ENCODE measurements at regions not wholly inside any gene's neighbourhood (a gene's known extent, or its start where the extent isn't known, plus 50 kb on each side); places are given as distances from the start of the nearest gene placed in this dataset.

GRCh38 chr2:53234548-53234903 is 533.1 kb upstream of the CHAC2 start:
- Mint-ChIP-seq H3K36me3 (ENCODE audit: unreplicated experiment) (no peaks in the 10 kb centered on the region), H3K4me3 (ENCODE audit: unreplicated experiment) (no peak overlapping the region), H3K9me3 (ENCODE audit: unreplicated experiment) (no peaks in the 10 kb centered on the region), H3K27ac (ENCODE audit: unreplicated experiment) (no peak overlapping the region), H3K4me1 (ENCODE audit: unreplicated experiment) (no peaks in the 10 kb centered on the region), H3K27me3 (ENCODE audit: unreplicated experiment) (peaks cover 9% of the 10 kb centered on the region)
- TF ChIP-seq, protein P1, sequence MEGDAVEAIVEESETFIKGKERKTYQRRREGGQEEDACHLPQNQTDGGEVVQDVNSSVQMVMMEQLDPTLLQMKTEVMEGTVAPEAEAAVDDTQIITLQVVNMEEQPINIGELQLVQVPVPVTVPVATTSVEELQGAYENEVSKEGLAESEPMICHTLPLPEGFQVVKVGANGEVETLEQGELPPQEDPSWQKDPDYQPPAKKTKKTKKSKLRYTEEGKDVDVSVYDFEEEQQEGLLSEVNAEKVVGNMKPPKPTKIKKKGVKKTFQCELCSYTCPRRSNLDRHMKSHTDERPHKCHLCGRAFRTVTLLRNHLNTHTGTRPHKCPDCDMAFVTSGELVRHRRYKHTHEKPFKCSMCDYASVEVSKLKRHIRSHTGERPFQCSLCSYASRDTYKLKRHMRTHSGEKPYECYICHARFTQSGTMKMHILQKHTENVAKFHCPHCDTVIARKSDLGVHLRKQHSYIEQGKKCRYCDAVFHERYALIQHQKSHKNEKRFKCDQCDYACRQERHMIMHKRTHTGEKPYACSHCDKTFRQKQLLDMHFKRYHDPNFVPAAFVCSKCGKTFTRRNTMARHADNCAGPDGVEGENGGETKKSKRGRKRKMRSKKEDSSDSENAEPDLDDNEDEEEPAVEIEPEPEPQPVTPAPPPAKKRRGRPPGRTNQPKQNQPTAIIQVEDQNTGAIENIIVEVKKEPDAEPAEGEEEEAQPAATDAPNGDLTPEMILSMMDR (IDR thresholded peaks at IDR 0.05) = no peak
- DNase-seq (ENCODE audit: extremely low spot score, unreplicated experiment) = no peak

DNA sequence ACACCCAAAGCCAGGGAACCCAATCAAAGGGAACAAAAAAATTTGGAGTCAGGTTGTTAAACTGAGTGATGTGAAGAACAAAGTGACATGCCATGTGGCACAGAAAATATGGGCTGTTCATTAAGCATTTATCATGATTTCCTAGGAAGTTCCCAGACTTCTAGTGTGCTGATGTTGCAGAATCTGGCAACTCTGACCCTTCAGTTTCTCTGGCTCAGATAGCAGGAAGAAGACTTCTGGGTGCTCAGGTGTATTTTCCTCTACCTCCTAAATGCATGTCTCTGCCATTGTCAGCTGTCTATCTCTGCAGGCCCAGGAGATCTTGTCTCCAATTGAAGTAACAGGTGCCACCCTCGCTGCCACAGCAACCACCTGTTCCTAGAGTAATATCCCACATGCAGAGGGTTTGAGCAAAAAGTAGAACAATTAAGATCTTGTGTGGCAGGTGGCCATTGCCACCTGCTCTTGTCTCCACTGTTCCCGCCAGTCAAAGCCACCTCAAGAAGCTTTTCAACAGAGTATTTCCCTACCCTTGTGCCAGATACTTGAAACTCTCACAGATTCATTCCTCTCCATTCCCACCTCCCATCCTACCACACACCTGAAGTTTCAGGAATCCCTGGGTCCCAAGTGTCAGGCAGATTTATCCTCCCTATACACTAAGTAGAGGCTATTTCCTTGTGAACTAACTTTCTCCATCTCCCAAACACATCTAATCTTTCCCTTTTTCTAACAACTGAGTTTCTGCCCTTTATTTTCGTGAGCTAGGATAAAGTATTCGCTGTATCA is 533.7 kb upstream of the CHAC2 start:
- peaks cover 9% of the 10 kb centered on the region for H3K27me3 Mint-ChIP-seq (ENCODE audit: unreplicated experiment)
- no peak overlapping the region for H3K27ac Mint-ChIP-seq (ENCODE audit: unreplicated experiment)
- H3K4me1 Mint-ChIP-seq (ENCODE audit: unreplicated experiment) = no peaks in the 10 kb centered on the region
- no peaks in the 10 kb centered on the region for H3K9me3 Mint-ChIP-seq (ENCODE audit: unreplicated experiment)
- no peak overlapping the region for H3K4me3 Mint-ChIP-seq (ENCODE audit: unreplicated experiment)
- no peaks in the 10 kb centered on the region for H3K36me3 Mint-ChIP-seq (ENCODE audit: unreplicated experiment)
- TF ChIP-seq, protein P1 (IDR thresholded peaks at IDR 0.05) = no peak
- DNase-seq (ENCODE audit: extremely low spot score, unreplicated experiment) = no peak

- peaks cover 12% of the 10 kb centered on the region for H3K27me3 Mint-ChIP-seq (ENCODE audit: unreplicated experiment)
- no peak overlapping the region for H3K27ac Mint-ChIP-seq (ENCODE audit: unreplicated experiment)
Observed at GRCh38 chr2:53231908-53232307, 535.7 kb upstream of the CHAC2 start.

DNA sequence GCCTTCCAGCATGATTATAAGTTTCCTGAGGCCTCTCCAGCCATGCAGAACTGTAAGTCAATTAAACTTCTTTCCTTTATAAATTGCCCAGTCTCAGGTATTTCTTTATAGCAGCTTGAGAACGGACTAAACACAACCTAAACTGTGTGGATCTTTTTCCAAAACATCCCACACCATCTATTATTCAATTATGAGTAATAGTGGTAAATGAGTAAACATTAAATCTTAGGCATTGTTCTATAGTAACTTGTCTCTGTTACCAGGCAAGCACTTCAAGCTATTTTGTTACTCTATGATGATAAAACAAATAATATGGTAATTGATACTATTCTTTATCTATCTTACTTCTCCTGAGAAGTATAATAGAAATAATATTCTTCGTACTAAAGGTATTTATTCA is 536.9 kb upstream of the CHAC2 start:
- Mint-ChIP-seq H3K4me3 (ENCODE audit: unreplicated experiment) (no peak overlapping the region), H3K27me3 (ENCODE audit: unreplicated experiment) (peaks cover 12% of the 10 kb centered on the region), H3K27ac (ENCODE audit: unreplicated experiment) (no peak overlapping the region), H3K4me1 (ENCODE audit: unreplicated experiment) (no peaks in the 10 kb centered on the region), H3K36me3 (ENCODE audit: unreplicated experiment) (no peaks in the 10 kb centered on the region), H3K9me3 (ENCODE audit: unreplicated experiment) (no peaks in the 10 kb centered on the region)
- no peak for DNase-seq (ENCODE audit: extremely low spot score, unreplicated experiment)
- TF ChIP-seq, protein P1 (IDR thresholded peaks at IDR 0.05) = no peak

More at GRCh38 chr2:53231908-53232307, 535.7 kb upstream of the CHAC2 start:
- no peaks in the 10 kb centered on the region for H3K9me3 Mint-ChIP-seq (ENCODE audit: unreplicated experiment)
- DNase-seq (ENCODE audit: extremely low spot score, unreplicated experiment) = no peak
- no peak overlapping the region for H3K4me3 Mint-ChIP-seq (ENCODE audit: unreplicated experiment)
- no peaks in the 10 kb centered on the region for H3K4me1 Mint-ChIP-seq (ENCODE audit: unreplicated experiment)
- TF ChIP-seq, protein P1 (IDR thresholded peaks at IDR 0.05) = no peak
- no peaks in the 10 kb centered on the region for H3K36me3 Mint-ChIP-seq (ENCODE audit: unreplicated experiment)

- Mint-ChIP-seq H3K27ac (ENCODE audit: unreplicated experiment) (no peak overlapping the region), H3K36me3 (ENCODE audit: unreplicated experiment) (no peaks in the 10 kb centered on the region), H3K4me1 (ENCODE audit: unreplicated experiment) (no peaks in the 10 kb centered on the region), H3K4me3 (ENCODE audit: unreplicated experiment) (no peak overlapping the region), H3K9me3 (ENCODE audit: unreplicated experiment) (no peaks in the 10 kb centered on the region), H3K27me3 (ENCODE audit: unreplicated experiment) (peaks cover 7% of the 10 kb centered on the region)
- TF ChIP-seq, protein P1 (IDR thresholded peaks at IDR 0.05) = no peak
- DNase-seq (ENCODE audit: extremely low spot score, unreplicated experiment) = no peak
Observed at GRCh38 chr2:53227535-53227934, 540.1 kb upstream of the CHAC2 start.
